ENCODE measurements at regions not wholly inside any gene's neighbourhood (a gene's known extent, or its start where the extent isn't known, plus 50 kb on each side); places are given as distances from the start of the nearest gene placed in this dataset.

- no peak for TF ChIP-seq CTCF (IDR thresholded peaks at IDR 0.05)
- no peak for TF ChIP-seq POLR2A (IDR thresholded peaks at IDR 0.05)
Observed at GRCh38 chr9:22582221-22582620, 135.6 kb downstream of the DMRTA1 start.

All from lower leg skin (tissue), 3 donors.